ENCODE measurements at regions not wholly inside any gene's neighbourhood (a gene's known extent, or its start where the extent isn't known, plus 50 kb on each side); places are given as distances from the start of the nearest gene placed in this dataset.

DNA sequence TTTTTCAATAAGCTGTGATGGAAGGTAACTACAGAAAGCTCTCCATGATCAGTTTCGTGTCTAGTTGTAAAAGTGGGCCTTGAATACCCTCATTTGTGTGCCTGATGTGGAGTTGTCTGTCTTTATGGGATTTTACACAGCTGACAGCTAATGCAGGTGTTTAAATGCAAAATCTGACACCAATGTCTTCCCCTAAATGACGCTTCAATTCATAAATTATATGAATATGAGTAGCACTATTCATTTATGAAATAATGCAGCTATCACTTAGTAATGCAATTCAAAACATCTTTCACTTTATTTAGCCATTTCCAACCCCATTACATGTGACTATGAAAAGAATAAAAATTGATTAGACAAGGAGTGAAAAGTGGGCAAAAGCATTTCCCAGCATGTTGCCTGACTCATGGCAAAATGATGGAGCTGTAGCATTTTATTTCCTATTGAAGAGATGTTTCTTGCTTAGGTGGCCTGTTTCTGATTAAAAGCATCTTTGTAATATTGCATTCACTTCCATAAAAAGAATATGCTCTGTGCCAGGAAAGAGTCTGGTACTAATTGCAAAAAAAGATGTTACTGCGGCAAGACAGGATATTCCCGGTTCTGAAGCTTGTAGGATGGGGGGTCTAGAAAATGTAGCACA, 116.7 kb upstream of the HAPLN1 start:
- no peak for TF ChIP-seq POLR2A (IDR thresholded peaks at IDR 0.05)
- TF ChIP-seq, protein P1, sequence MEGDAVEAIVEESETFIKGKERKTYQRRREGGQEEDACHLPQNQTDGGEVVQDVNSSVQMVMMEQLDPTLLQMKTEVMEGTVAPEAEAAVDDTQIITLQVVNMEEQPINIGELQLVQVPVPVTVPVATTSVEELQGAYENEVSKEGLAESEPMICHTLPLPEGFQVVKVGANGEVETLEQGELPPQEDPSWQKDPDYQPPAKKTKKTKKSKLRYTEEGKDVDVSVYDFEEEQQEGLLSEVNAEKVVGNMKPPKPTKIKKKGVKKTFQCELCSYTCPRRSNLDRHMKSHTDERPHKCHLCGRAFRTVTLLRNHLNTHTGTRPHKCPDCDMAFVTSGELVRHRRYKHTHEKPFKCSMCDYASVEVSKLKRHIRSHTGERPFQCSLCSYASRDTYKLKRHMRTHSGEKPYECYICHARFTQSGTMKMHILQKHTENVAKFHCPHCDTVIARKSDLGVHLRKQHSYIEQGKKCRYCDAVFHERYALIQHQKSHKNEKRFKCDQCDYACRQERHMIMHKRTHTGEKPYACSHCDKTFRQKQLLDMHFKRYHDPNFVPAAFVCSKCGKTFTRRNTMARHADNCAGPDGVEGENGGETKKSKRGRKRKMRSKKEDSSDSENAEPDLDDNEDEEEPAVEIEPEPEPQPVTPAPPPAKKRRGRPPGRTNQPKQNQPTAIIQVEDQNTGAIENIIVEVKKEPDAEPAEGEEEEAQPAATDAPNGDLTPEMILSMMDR (IDR thresholded peaks at IDR 0.05 in 8 of 11, conservative IDR thresholded peaks at IDR 0.05 in 3 of 11) = no peak

Measured in spleen (tissue), 7 donors.